Right lobe of liver (tissue), 4 donors: ENCODE measurements at regions not wholly inside any gene's neighbourhood (a gene's known extent, or its start where the extent isn't known, plus 50 kb on each side); places are given as distances from the start of the nearest gene placed in this dataset.

ENCODE experiments used
- POLR2A ChIP-seq: fragments of 450-650 bp; IDR thresholded peaks from one replicate; pipeline ENCODE4 v1.6.1; 2017; ENCODE audit warnings: antibody characterized with exemption, mild to moderate bottlenecking
- TF ChIP-seq, protein P1 (sequence below), 4 donors: fragments of 200-600 bp in 3 of 4; fragments of 450-650 bp in 1 of 4; IDR thresholded peaks; one replicate each; pipeline versions ENCODE4 v1.5.1 to v1.8.0; 2016 to 2022; ENCODE audit warnings: antibody characterized with exemption in 4 of 4, mild to moderate bottlenecking in 2 of 4
- donor health status: DM: no; HTN: no; CAD: no.
- donor health status: DM: no; HTN: no; CAD: no.
- donor health status: DM: no; HTN: yes; CAD: no.

DNA sequence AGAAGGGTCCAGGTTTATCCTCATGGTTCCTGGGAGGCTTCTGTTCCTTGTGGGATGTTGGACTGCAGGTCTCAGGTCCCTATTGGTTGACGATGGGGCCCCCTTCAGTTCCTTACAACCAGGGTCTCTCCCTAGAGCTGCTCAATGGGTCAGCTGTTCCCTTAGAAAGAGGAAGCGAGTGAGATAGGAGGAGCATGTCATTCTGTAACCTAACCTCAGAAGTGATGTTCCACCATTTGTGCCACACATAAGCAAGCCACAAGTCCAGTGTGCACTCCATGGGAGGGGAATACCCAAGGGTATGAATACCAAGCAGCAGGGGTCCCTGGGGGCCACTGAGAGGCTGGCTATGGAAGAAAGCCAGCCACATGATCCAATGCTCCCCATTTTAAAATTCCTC, 192.7 kb downstream of the GATA3 start:
- TF ChIP-seq, protein P1, sequence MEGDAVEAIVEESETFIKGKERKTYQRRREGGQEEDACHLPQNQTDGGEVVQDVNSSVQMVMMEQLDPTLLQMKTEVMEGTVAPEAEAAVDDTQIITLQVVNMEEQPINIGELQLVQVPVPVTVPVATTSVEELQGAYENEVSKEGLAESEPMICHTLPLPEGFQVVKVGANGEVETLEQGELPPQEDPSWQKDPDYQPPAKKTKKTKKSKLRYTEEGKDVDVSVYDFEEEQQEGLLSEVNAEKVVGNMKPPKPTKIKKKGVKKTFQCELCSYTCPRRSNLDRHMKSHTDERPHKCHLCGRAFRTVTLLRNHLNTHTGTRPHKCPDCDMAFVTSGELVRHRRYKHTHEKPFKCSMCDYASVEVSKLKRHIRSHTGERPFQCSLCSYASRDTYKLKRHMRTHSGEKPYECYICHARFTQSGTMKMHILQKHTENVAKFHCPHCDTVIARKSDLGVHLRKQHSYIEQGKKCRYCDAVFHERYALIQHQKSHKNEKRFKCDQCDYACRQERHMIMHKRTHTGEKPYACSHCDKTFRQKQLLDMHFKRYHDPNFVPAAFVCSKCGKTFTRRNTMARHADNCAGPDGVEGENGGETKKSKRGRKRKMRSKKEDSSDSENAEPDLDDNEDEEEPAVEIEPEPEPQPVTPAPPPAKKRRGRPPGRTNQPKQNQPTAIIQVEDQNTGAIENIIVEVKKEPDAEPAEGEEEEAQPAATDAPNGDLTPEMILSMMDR (IDR thresholded peaks at IDR 0.05): no peak
- TF ChIP-seq POLR2A: no peak
